ENCODE measurements at regions not wholly inside any gene's neighbourhood (a gene's known extent, or its start where the extent isn't known, plus 50 kb on each side); places are given as distances from the start of the nearest gene placed in this dataset.

- Mint-ChIP-seq H3K27ac (no peak overlapping the region), H3K9me3 (peaks cover 14% of the 10 kb centered on the region), H3K4me3 (no peak overlapping the region), H3K27me3 (no peaks in the 10 kb centered on the region), H3K36me3 (ENCODE audit: low read depth) (no peaks in the 10 kb centered on the region), H3K4me1 (ENCODE audit: low read depth) (no peaks in the 10 kb centered on the region)
- Histone ChIP-seq H3K36me3 (ENCODE audit: insufficient read depth, low read length) (no peaks in the 10 kb centered on the region), H3K4me3 (ENCODE audit: low read length) (no peak overlapping the region), H3K9me3 (ENCODE audit: control insufficient read depth in 1 of 2, insufficient read depth in 1 of 2, low read length in 2 of 2) (peaks cover 1 to 30% of the 10 kb centered on the region in 2 experiments), H3K4me1 (ENCODE audit: insufficient read depth, low read length) (no peaks in the 10 kb centered on the region), H3K27ac (ENCODE audit: low read depth in 1 of 2, low read length in 2 of 2) (no peak overlapping the region), H3K27me3 (ENCODE audit: control insufficient read depth in 1 of 2, insufficient read depth in 2 of 2, low read length in 2 of 2) (no peaks in the 10 kb centered on the region)
- ChIA-PET CTCF (interaction anchor here (0.6 kb wide), 1 partner anchor 196 kb away, joined by 6 read pairs; no protein-coding TSS in a partner anchor), POLR2A (no interaction called here)
- intact Hi-C loops (cut with DNase I, micrococcal nuclease): no loop called here
- no peak for ATAC-seq (ENCODE audit: poor library complexity)
- no peak for DNase-seq
- no peak for TF ChIP-seq CTCF (IDR thresholded peaks at IDR 0.05)
Observed at GRCh38 chr14:101215266-101215665, 311.7 kb upstream of the RTL1 start.

GRCh38 chr14:101215927-101216326 lies 312.4 kb upstream of the RTL1 start:
- H3K4me1 ChIP-seq (ENCODE audit: insufficient read depth, low read length): no peaks in the 10 kb centered on the region
- POLR2A ChIA-PET: no interaction called here
- Mint-ChIP-seq H3K9me3 (peaks cover 8% of the 10 kb centered on the region), H3K4me1 (ENCODE audit: low read depth) (no peaks in the 10 kb centered on the region), H3K27me3 (no peaks in the 10 kb centered on the region), H3K4me3 (no peak overlapping the region), H3K36me3 (ENCODE audit: low read depth) (no peaks in the 10 kb centered on the region), H3K27ac (no peak overlapping the region)
- DNase-seq (peak in 1 of 14 experiments; percentile 27), ATAC-seq (ENCODE audit: poor library complexity) (no peak)
- H3K36me3 ChIP-seq (ENCODE audit: insufficient read depth, low read length): no peaks in the 10 kb centered on the region
- no peaks in the 10 kb centered on the region for H3K27me3 ChIP-seq (ENCODE audit: control insufficient read depth in 1 of 2, insufficient read depth in 2 of 2, low read length in 2 of 2)
- no peak overlapping the region for H3K4me3 ChIP-seq (ENCODE audit: low read length)
- CTCF ChIA-PET: no interaction called here
- intact Hi-C loops (cut with DNase I, micrococcal nuclease): no loop called here
- no peak overlapping the region for H3K27ac ChIP-seq (ENCODE audit: low read depth in 1 of 2, low read length in 2 of 2)
- no peak for TF ChIP-seq CTCF (IDR thresholded peaks at IDR 0.05)
- H3K9me3 ChIP-seq (ENCODE audit: control insufficient read depth in 1 of 2, insufficient read depth in 1 of 2, low read length in 2 of 2): peaks cover 0 to 32% of the 10 kb centered on the region in 2 experiments

- Mint-ChIP-seq H3K36me3 (ENCODE audit: low read depth) (no peaks in the 10 kb centered on the region), H3K9me3 (peaks cover 8% of the 10 kb centered on the region), H3K4me1 (ENCODE audit: low read depth) (no peaks in the 10 kb centered on the region), H3K27me3 (no peaks in the 10 kb centered on the region), H3K27ac (no peak overlapping the region), H3K4me3 (no peak overlapping the region)
- Histone ChIP-seq H3K9me3 (ENCODE audit: control insufficient read depth in 1 of 2, insufficient read depth in 1 of 2, low read length in 2 of 2) (peaks cover 0 to 36% of the 10 kb centered on the region in 2 experiments), H3K27me3 (ENCODE audit: control insufficient read depth in 1 of 2, insufficient read depth in 2 of 2, low read length in 2 of 2) (peaks cover 0 to 2% of the 10 kb centered on the region in 2 experiments), H3K4me3 (ENCODE audit: low read length) (no peak overlapping the region), H3K27ac (ENCODE audit: low read depth in 1 of 2, low read length in 2 of 2) (no peak overlapping the region), H3K36me3 (ENCODE audit: insufficient read depth, low read length) (no peaks in the 10 kb centered on the region), H3K4me1 (ENCODE audit: insufficient read depth, low read length) (no peaks in the 10 kb centered on the region)
- intact Hi-C loops (cut with DNase I, micrococcal nuclease): no loop called here
- ATAC-seq (ENCODE audit: poor library complexity) (no peak), DNase-seq (peak in 1 of 14 experiments; percentile 8)
- ChIA-PET CTCF (no interaction called here), POLR2A (no interaction called here)
- no peak for TF ChIP-seq CTCF (IDR thresholded peaks at IDR 0.05)
Observed at GRCh38 chr14:101216366-101217079, 313.0 kb upstream of the RTL1 start.

Measured in CD4-positive, alpha-beta T cell (primary cell).